ENCODE measurements at regions not wholly inside any gene's neighbourhood (a gene's known extent, or its start where the extent isn't known, plus 50 kb on each side); places are given as distances from the start of the nearest gene placed in this dataset.

DNA sequence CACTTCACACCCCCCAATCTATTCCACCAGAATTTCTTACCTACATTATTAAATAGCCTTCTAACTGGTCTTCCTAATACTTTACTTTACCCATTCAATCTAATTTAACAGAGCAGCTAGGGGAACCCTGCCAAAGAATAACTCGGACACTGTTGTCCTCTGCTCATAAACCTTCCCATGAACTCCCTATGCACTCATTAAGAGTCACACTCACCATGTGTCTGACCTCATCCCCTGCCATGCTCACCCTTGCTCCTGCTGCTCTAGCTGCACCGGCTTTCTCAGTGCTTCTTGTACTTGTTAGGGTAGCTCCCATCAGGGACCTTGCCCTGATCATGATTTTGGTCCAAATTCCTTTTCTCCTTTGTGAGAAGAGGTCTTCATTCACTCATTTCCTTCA lies 54.6 kb upstream of the GUCY1A1 start:
- TF ChIP-seq EP300 (IDR thresholded peaks at IDR 0.05), result no peak
- TF ChIP-seq, protein P1, sequence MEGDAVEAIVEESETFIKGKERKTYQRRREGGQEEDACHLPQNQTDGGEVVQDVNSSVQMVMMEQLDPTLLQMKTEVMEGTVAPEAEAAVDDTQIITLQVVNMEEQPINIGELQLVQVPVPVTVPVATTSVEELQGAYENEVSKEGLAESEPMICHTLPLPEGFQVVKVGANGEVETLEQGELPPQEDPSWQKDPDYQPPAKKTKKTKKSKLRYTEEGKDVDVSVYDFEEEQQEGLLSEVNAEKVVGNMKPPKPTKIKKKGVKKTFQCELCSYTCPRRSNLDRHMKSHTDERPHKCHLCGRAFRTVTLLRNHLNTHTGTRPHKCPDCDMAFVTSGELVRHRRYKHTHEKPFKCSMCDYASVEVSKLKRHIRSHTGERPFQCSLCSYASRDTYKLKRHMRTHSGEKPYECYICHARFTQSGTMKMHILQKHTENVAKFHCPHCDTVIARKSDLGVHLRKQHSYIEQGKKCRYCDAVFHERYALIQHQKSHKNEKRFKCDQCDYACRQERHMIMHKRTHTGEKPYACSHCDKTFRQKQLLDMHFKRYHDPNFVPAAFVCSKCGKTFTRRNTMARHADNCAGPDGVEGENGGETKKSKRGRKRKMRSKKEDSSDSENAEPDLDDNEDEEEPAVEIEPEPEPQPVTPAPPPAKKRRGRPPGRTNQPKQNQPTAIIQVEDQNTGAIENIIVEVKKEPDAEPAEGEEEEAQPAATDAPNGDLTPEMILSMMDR (IDR thresholded peaks at IDR 0.05), result no peak
- no peak for TF ChIP-seq POLR2A (IDR thresholded peaks at IDR 0.05)
